ENCODE measurements at regions not wholly inside any gene's neighbourhood (a gene's known extent, or its start where the extent isn't known, plus 50 kb on each side); places are given as distances from the start of the nearest gene placed in this dataset.

- no peak for TF ChIP-seq CTCF (conservative IDR thresholded peaks at IDR 0.05; ENCODE audit: low read length)
- no peak for TF ChIP-seq EZH2phosphoT487 (IDR thresholded peaks at IDR 0.05; ENCODE audit: borderline replicate concordance, low read depth, low read length)
Measured at GRCh38 chr3:81364411-81364810, 397.0 kb downstream of the GBE1 start.
